Lung (tissue), 11 donors: ENCODE measurements at regions not wholly inside any gene's neighbourhood (a gene's known extent, or its start where the extent isn't known, plus 50 kb on each side); places are given as distances from the start of the nearest gene placed in this dataset.

Source experiments
- ATAC-seq: fragments of 200-7000 bp; cut with Tn5 transposase; one replicate; pipeline ENCODE4 v1.9.1; 2020; ENCODE audit warnings: moderate number of reproducible peaks; ENCODE audit not compliant: insufficient read depth, low FRiP score
- DNase-seq, 3 donors: peaks; one replicate each; pipeline ENCODE4 v3.0.0-alpha.2; 2013 to 2017
- H3K27ac ChIP-seq, 2 donors: one replicate each; pipeline ENCODE4 v1.5.1; 2013; ENCODE audit warnings: mild to moderate bottlenecking in 2 of 2, moderate library complexity in 2 of 2, control low read depth in 1 of 2, inconsistent platforms in 1 of 2, low read depth in 1 of 2, low read length in 1 of 2
- H3K27me3 ChIP-seq, 3 donors: one replicate each; pipeline ENCODE4 v1.5.1; 2013; ENCODE audit warnings: low read length in 2 of 3; ENCODE audit not compliant: control insufficient read depth in 3 of 3, insufficient read depth in 3 of 3
- H3K36me3 ChIP-seq, 4 donors: one replicate each; pipeline ENCODE4 v1.5.1; 2013; ENCODE audit warnings: low read length in 4 of 4, mild to moderate bottlenecking in 1 of 4, moderate library complexity in 1 of 4; ENCODE audit not compliant: control insufficient read depth in 4 of 4, insufficient read depth in 4 of 4
- H3K4me1 ChIP-seq, 5 donors: one replicate each; pipeline ENCODE4 v1.5.1; 2013; ENCODE audit warnings: low read length in 5 of 5, mild to moderate bottlenecking in 2 of 5, moderate library complexity in 1 of 5; ENCODE audit not compliant: control insufficient read depth in 5 of 5, insufficient read depth in 5 of 5
- H3K4me3 ChIP-seq: one replicate; pipeline ENCODE4 v1.5.1; 2013; ENCODE audit warnings: mild to moderate bottlenecking, control low read depth, moderate library complexity
- H3K9ac ChIP-seq, 2 donors: one replicate each; pipeline ENCODE4 v1.5.1; 2013; ENCODE audit warnings: low read length in 2 of 2, control low read depth in 1 of 2; ENCODE audit not compliant: insufficient read depth in 1 of 2
- H3K9me3 ChIP-seq, 4 donors: one replicate each; pipeline ENCODE4 v1.5.1; 2013; ENCODE audit warnings: low read length in 3 of 4, mild to moderate bottlenecking in 1 of 4, moderate library complexity in 1 of 4; ENCODE audit not compliant: control insufficient read depth in 4 of 4, insufficient read depth in 3 of 4
- CTCF ChIP-seq: IDR thresholded peaks from 2 replicates; pipeline ENCODE4 v1.5.1; 2012; ENCODE audit warnings: mild to moderate bottlenecking; ENCODE audit errors: control extremely low read depth, extremely low read depth
- WGBS, 2 donors: extraction: QIAGEN DNeasy Blood & Tissue Kit; methylation state at CpG; one replicate each; pipeline ENCODE4 v1.1.7; 2013; 5-methylcytosine and 5-hydroxymethylcytosine counted together
- donor health status: control.
- donor health status: control.
- donor health status: Bipolar disorder and iron deficiency.
- donor health status: healthy.
- donor health status: DM: yes; HTN: yes; CAD: no.

- WGBS, 2 donors: 40 to 54% methylated on average over 2 of the region's 2 CpGs
Measured at GRCh38 chr2:38149531-38149930, 73.6 kb upstream of the CYP1B1 start.

DNA sequence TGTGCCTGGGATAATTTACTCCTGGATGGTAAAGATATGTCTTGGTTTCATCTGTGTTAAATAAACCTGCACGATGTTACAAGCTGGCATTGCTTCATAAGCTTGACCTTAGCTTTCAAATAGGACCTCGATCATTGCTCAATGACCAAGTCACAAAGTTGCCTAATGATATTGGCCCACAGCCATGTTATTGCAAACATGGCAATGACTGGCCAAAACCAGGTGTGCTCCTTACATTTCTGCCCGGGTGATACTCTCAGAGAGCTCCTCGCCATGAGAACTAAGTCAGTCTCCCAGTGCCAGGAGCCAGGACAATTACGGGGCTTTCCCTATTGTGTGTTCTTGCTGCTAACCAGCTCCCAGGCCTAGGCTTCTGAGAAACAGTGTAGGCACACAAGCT is 72.5 kb upstream of the CYP1B1 start:
- H3K9ac ChIP-seq: no peak overlapping the region
- H3K27ac ChIP-seq: peak overlapping the region in 1 of 2 donors; percentile 48
- H3K4me1 ChIP-seq: peaks cover 0 to 13% (median 6%) of the 10 kb centered on the region in 5 donors
- 25 to 40% methylated on average over 5 of the region's 5 CpGs for WGBS, 2 donors
- ATAC-seq (peak; percentile 58), DNase-seq (no peak)
- no peaks in the 10 kb centered on the region for H3K9me3 ChIP-seq
- no peaks in the 10 kb centered on the region for H3K27me3 ChIP-seq
- no peak overlapping the region for H3K4me3 ChIP-seq
- H3K36me3 ChIP-seq: no peaks in the 10 kb centered on the region
- TF ChIP-seq CTCF: no peak

More at GRCh38 chr2:38149531-38149930, 73.6 kb upstream of the CYP1B1 start:
- ATAC-seq (no peak), DNase-seq (no peak)
- H3K27me3 ChIP-seq: no peaks in the 10 kb centered on the region
- no peak overlapping the region for H3K4me3 ChIP-seq
- TF ChIP-seq CTCF: no peak
- H3K4me1 ChIP-seq: peaks cover 0 to 13% (median 6%) of the 10 kb centered on the region in 5 donors
- no peak overlapping the region for H3K9ac ChIP-seq
- H3K9me3 ChIP-seq: no peaks in the 10 kb centered on the region
- H3K36me3 ChIP-seq: no peaks in the 10 kb centered on the region
- H3K27ac ChIP-seq: no peak overlapping the region

GRCh38 chr2:38147333-38148121 is 71.6 kb upstream of the CYP1B1 start:
- Histone ChIP-seq H3K4me1 (peaks cover 0 to 13% (median 6%) of the 10 kb centered on the region in 5 donors), H3K9ac (no peak overlapping the region), H3K27ac (peak overlapping the region; percentile 50 to 84), H3K36me3 (no peaks in the 10 kb centered on the region), H3K9me3 (no peaks in the 10 kb centered on the region), H3K27me3 (no peaks in the 10 kb centered on the region), H3K4me3 (no peak overlapping the region)
- ATAC-seq (peak; percentile 22), DNase-seq (no peak)
- 79 to 92% methylated on average over 8 of the region's 8 CpGs for WGBS, 2 donors
- TF ChIP-seq CTCF: no peak
